Naive thymus-derived CD4-positive, alpha-beta T cell (primary cell): ENCODE measurements at regions not wholly inside any gene's neighbourhood (a gene's known extent, or its start where the extent isn't known, plus 50 kb on each side); places are given as distances from the start of the nearest gene placed in this dataset.

Source experiments
- ATAC-seq: fragments of 150-1000 bp; cut with Tn5 transposase; 2 replicates; pipeline ENCODE4 v1.10.0; 2021; ENCODE audit warnings: mild to moderate bottlenecking, moderate library complexity
- CTCF ChIA-PET: fragments of 350-600 bp; sonication (Branson Sonifier 250); formaldehyde crosslinking; loops from one replicate; lab custom pipeline; 2021; ENCODE audit warnings: antibody characterized with exemption; lab: Charles Lee
- POLR2A ChIA-PET: fragments of 350-600 bp; sonication (Branson Sonifier 250); formaldehyde crosslinking; loops from one replicate; lab custom pipeline; 2021; ENCODE audit warnings: antibody characterized with exemption, inconsistent platforms; lab: Charles Lee
- DNase-seq, 9 donors: peaks; one replicate each; pipeline versions ENCODE4 v3.0.0 to v3.0.0-alpha.2; 2020 to 2022; ENCODE audit warnings: mixed read lengths in 1 of 9
- H3K27ac ChIP-seq: one replicate; pipeline ENCODE4 v1.7.0; 2013; ENCODE audit warnings: mild to moderate bottlenecking, low read depth, low read length, moderate library complexity
- H3K27me3 ChIP-seq, 2 donors: one replicate each; pipeline ENCODE4 v1.7.0; 2013; ENCODE audit warnings: low read length in 2 of 2, mild to moderate bottlenecking in 2 of 2, moderate library complexity in 2 of 2; ENCODE audit not compliant: control insufficient read depth in 2 of 2, insufficient read depth in 2 of 2
- H3K36me3 ChIP-seq, 3 experiments: 1 replicate in 2 of 3; 2 replicates in 1 of 3; pipeline ENCODE4 v1.7.0; 2013; ENCODE audit warnings: low read length in 3 of 3, mild to moderate bottlenecking in 3 of 3, moderate library complexity in 1 of 3; ENCODE audit not compliant: insufficient read depth in 3 of 3, control insufficient read depth in 2 of 3
- H3K4me1 ChIP-seq, 2 donors: one replicate each; pipeline ENCODE4 v1.7.0; 2013; ENCODE audit warnings: low read length in 2 of 2, mild to moderate bottlenecking in 2 of 2, moderate library complexity in 1 of 2; ENCODE audit not compliant: control insufficient read depth in 2 of 2, insufficient read depth in 2 of 2
- H3K4me3 ChIP-seq: 2 replicates; pipeline ENCODE4 v1.7.0; 2013; ENCODE audit warnings: mild to moderate bottlenecking, low read length
- H3K9me3 ChIP-seq, 3 experiments: 1 replicate in 2 of 3; 2 replicates in 1 of 3; pipeline ENCODE4 v1.7.0; 2013; ENCODE audit warnings: low read length in 3 of 3; ENCODE audit not compliant: control insufficient read depth in 2 of 3
- H3K27ac Mint-ChIP-seq, 9 donors: one replicate each; pipeline ENCODE4 v1.8.0; 2020 to 2022; ENCODE audit warnings: mixed read lengths in 9 of 9, mild to moderate bottlenecking in 8 of 9, moderate library complexity in 5 of 9, inconsistent platforms in 2 of 9
- H3K27me3 Mint-ChIP-seq, 5 donors: one replicate each; pipeline ENCODE4 v1.8.0; 2021 to 2022; ENCODE audit warnings: mixed read lengths in 5 of 5, mild to moderate bottlenecking in 1 of 5
- H3K36me3 Mint-ChIP-seq, 5 donors: one replicate each; pipeline ENCODE4 v1.8.0; 2020 to 2022; ENCODE audit warnings: mixed read lengths in 5 of 5, mild to moderate bottlenecking in 3 of 5, inconsistent platforms in 1 of 5
- H3K4me1 Mint-ChIP-seq, 7 donors: one replicate each; pipeline ENCODE4 v1.8.0; 2020 to 2022; ENCODE audit warnings: mixed read lengths in 7 of 7, mild to moderate bottlenecking in 3 of 7, inconsistent platforms in 1 of 7
- H3K4me3 Mint-ChIP-seq, 10 donors: one replicate each; pipeline ENCODE4 v1.8.0; 2020 to 2022; ENCODE audit warnings: mild to moderate bottlenecking in 10 of 10, mixed read lengths in 10 of 10, moderate library complexity in 6 of 10, inconsistent platforms in 2 of 10
- H3K9me3 Mint-ChIP-seq, 11 donors: one replicate each; pipeline ENCODE4 v1.8.0; 2020 to 2022; ENCODE audit warnings: mixed read lengths in 11 of 11, mild to moderate bottlenecking in 4 of 11, inconsistent platforms in 1 of 11, moderate library complexity in 1 of 11
- intact Hi-C, 2 donors: fragments of 100-400 bp; cut with micrococcal nuclease; formaldehyde crosslinking; loops; one replicate each; pipeline ENCODE4 v1.15.1; 2023

DNA sequence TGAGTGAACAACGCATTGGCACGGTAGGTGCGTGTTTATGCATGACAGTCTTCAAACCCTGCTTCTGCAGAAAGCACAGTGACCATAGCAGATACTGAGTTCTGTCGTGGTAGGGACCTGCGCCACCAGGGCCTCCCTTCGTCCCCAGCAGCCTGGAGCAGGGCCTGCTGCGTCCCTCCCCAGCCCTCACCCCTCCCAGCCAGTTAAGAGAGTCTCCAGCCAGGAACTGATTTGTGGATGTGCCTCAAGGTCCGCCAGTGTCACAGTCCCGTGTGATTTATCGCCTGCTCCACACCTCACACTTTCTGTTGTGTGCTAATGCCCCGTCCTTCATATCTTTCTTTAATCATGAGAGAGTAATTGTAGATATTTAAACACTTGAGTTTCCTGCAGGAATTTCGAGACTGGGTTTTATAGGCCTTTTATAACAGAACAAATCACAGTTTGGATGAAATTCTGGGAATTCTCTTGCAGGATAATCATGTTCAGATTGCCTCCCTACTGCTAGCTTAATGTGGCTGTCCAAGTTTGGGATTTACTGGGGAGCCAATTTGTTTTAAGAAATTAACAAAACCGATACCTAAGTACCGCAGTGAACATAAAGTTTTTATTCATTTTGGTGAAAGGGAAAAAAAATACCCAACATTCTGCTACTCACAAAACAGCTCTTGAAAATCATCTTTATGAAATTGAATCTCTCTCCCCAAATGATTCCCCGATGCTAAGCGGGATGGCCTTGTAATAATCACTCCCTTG is 438.6 kb downstream of the TSHZ3 start:
- H3K4me1 ChIP-seq = no peaks in the 10 kb centered on the region
- DNase-seq = no peak
- H3K9me3 Mint-ChIP-seq = peaks cover 0 to 2% (median 0%) of the 10 kb centered on the region in 11 donors
- ChIA-PET POLR2A (no interaction called here), CTCF (no interaction called here)
- H3K36me3 Mint-ChIP-seq = no peaks in the 10 kb centered on the region
- no peaks in the 10 kb centered on the region for H3K27me3 ChIP-seq
- H3K27ac ChIP-seq = no peak overlapping the region
- intact Hi-C loops = no loop called here
- no peak overlapping the region for H3K4me3 Mint-ChIP-seq
- no peak overlapping the region for H3K27ac Mint-ChIP-seq
- no peaks in the 10 kb centered on the region for H3K4me1 Mint-ChIP-seq
- no peak for ATAC-seq
- H3K36me3 ChIP-seq = no peaks in the 10 kb centered on the region
- H3K9me3 ChIP-seq = no peaks in the 10 kb centered on the region
- H3K27me3 Mint-ChIP-seq = peaks cover 0 to 6% (median 0%) of the 10 kb centered on the region in 5 donors
- no peak overlapping the region for H3K4me3 ChIP-seq

- ChIA-PET CTCF (no interaction called here), POLR2A (no interaction called here)
- intact Hi-C loops = no loop called here
- Mint-ChIP-seq H3K27me3 (peaks cover 0 to 12% (median 0%) of the 10 kb centered on the region in 5 donors), H3K4me1 (no peaks in the 10 kb centered on the region), H3K36me3 (no peaks in the 10 kb centered on the region), H3K4me3 (no peak overlapping the region), H3K27ac (no peak overlapping the region), H3K9me3 (peaks cover 0 to under 1% (median 0%) of the 10 kb centered on the region in 11 donors)
- H3K4me1 ChIP-seq = no peaks in the 10 kb centered on the region
- H3K27ac ChIP-seq = no peak overlapping the region
- ATAC-seq (no peak), DNase-seq (no peak)
- no peaks in the 10 kb centered on the region for H3K36me3 ChIP-seq
- no peaks in the 10 kb centered on the region for H3K27me3 ChIP-seq
- H3K9me3 ChIP-seq = no peaks in the 10 kb centered on the region
- no peak overlapping the region for H3K4me3 ChIP-seq
Observed at GRCh38 chr19:30909216-30909615, 440.0 kb downstream of the TSHZ3 start.

DNA sequence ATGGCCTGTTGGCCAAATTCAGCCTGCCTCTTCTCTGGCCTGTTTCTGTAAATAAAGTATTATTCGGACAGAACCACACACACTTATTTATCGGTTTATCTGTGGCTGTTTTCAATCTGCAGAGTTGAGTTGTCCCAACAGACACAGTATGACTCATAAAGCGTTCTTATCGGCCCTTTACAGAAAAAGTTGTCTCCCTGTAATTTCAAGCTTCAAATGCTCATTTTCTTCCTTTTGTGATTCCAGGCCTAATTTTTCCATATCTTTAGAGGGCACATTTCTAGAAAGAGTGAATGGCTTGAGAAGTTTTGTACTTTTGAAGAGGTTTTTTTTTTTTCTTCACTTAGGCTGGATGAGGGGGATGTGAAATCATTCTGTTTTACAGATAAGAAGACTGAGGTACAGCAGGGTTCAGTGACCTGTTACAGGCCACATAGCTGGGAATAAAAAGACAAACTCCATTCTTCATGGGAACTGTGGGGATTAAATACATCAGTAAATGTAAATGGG is 440.9 kb downstream of the TSHZ3 start:
- no peak for DNase-seq
- no peaks in the 10 kb centered on the region for H3K4me1 Mint-ChIP-seq
- intact Hi-C loops = no loop called here
- Histone ChIP-seq H3K4me3 (no peak overlapping the region), H3K4me1 (no peaks in the 10 kb centered on the region), H3K36me3 (no peaks in the 10 kb centered on the region), H3K27me3 (no peaks in the 10 kb centered on the region), H3K27ac (no peak overlapping the region), H3K9me3 (no peaks in the 10 kb centered on the region)
- no peak for ATAC-seq
- no peak overlapping the region for H3K4me3 Mint-ChIP-seq
- no peak overlapping the region for H3K27ac Mint-ChIP-seq
- no peaks in the 10 kb centered on the region for H3K36me3 Mint-ChIP-seq
- peaks cover 0 to 12% (median 3%) of the 10 kb centered on the region in 5 donors for H3K27me3 Mint-ChIP-seq
- ChIA-PET CTCF (no interaction called here), POLR2A (no interaction called here)
- peaks cover 0 to 1% (median 0%) of the 10 kb centered on the region in 11 donors for H3K9me3 Mint-ChIP-seq

DNA sequence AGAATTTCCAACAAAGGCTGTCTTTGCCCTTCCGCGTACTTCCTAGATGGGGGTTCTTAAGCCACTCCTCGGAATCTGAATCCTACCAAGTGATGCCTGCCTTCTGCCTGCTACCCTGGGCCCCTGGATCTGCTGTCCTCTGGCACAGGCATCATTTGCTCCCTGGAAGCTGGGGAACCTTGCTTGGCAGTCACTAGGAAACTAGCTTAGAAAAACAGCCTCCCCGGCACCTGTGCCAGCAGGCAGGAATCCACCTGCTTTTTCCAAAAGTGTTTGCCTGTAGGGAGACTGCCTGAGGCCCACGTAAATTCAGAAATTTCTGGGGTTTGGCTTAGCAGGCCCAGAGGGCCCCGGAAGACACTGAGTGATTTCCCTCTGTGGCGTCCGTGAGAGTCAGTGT is 442.4 kb downstream of the TSHZ3 start:
- no peak overlapping the region for H3K27ac ChIP-seq
- H3K27ac Mint-ChIP-seq = no peak overlapping the region
- H3K4me1 Mint-ChIP-seq = peaks cover 0 to 4% (median 0%) of the 10 kb centered on the region in 7 donors
- H3K4me3 Mint-ChIP-seq = no peak overlapping the region
- ChIA-PET CTCF (no interaction called here), POLR2A (no interaction called here)
- H3K4me3 ChIP-seq = no peak overlapping the region
- H3K9me3 ChIP-seq = no peaks in the 10 kb centered on the region
- intact Hi-C loops = no loop called here
- H3K27me3 ChIP-seq = no peaks in the 10 kb centered on the region
- ATAC-seq = no peak
- no peaks in the 10 kb centered on the region for H3K36me3 Mint-ChIP-seq
- no peaks in the 10 kb centered on the region for H3K4me1 ChIP-seq
- no peak for DNase-seq
- no peaks in the 10 kb centered on the region for H3K36me3 ChIP-seq
- peaks cover 0 to 1% (median 0%) of the 10 kb centered on the region in 11 donors for H3K9me3 Mint-ChIP-seq
- H3K27me3 Mint-ChIP-seq = peaks cover 0 to 6% (median 3%) of the 10 kb centered on the region in 5 donors

GRCh38 chr19:30900051-30900450 is 449.2 kb downstream of the TSHZ3 start:
- ChIA-PET CTCF (no interaction called here), POLR2A (no interaction called here)
- Histone ChIP-seq H3K4me3 (no peak overlapping the region), H3K27me3 (no peaks in the 10 kb centered on the region), H3K36me3 (no peaks in the 10 kb centered on the region), H3K9me3 (no peaks in the 10 kb centered on the region), H3K27ac (no peak overlapping the region), H3K4me1 (no peaks in the 10 kb centered on the region)
- no peak for DNase-seq
- no peaks in the 10 kb centered on the region for H3K36me3 Mint-ChIP-seq
- H3K9me3 Mint-ChIP-seq = peaks cover 0 to 1% (median 0%) of the 10 kb centered on the region in 11 donors
- peaks cover 0 to 11% (median 6%) of the 10 kb centered on the region in 5 donors for H3K27me3 Mint-ChIP-seq
- H3K27ac Mint-ChIP-seq = no peak overlapping the region
- no peak overlapping the region for H3K4me3 Mint-ChIP-seq
- no peak for ATAC-seq
- intact Hi-C loops = no loop called here
- peaks cover 0 to 5% (median 0%) of the 10 kb centered on the region in 7 donors for H3K4me1 Mint-ChIP-seq

DNA sequence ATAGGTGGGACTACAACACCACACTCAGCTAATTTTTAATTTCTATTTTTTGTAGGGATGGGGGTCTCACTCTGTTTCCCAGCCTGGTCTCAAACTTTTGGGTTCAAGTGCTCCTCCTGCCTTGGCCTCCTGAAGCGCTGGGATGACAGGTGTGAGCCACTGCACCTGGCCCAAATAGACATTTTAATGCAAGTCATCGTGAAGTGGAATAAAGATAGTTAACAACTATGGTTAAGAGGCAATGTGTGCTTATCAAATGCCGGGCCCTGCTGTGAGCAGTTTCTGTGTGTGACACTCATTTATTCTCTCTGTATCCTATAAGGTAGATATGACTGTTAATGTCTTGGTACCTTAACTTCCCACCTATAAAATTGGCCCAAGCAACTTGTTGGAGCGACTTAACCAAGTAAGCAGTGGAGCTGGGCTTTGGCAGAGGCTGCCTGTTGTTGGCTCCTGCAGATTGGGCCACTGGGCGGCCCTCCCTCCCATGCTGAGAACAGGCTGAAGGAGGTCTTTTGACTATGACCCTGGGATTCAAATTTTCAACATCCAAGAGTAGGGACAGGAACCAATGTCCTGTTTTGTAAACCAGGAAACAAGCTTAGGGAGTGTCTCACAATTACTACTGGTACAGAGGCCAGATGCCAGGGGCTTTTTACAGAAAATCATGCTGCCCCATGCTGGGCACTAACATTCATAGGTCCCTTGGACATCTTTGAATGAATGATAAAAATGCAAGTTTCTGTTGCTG is 450.7 kb downstream of the TSHZ3 start:
- H3K4me3 Mint-ChIP-seq = no peak overlapping the region
- H3K9me3 ChIP-seq = no peaks in the 10 kb centered on the region
- no peaks in the 10 kb centered on the region for H3K36me3 ChIP-seq
- no peak for DNase-seq
- intact Hi-C loops = no loop called here
- no peaks in the 10 kb centered on the region for H3K4me1 ChIP-seq
- H3K36me3 Mint-ChIP-seq = no peaks in the 10 kb centered on the region
- H3K27ac Mint-ChIP-seq = no peak overlapping the region
- CTCF ChIA-PET = no interaction called here
- H3K9me3 Mint-ChIP-seq = no peaks in the 10 kb centered on the region
- POLR2A ChIA-PET = no interaction called here
- no peak overlapping the region for H3K4me3 ChIP-seq
- no peak for ATAC-seq
- no peak overlapping the region for H3K27ac ChIP-seq
- peaks cover 0 to 10% (median 5%) of the 10 kb centered on the region in 5 donors for H3K27me3 Mint-ChIP-seq
- H3K27me3 ChIP-seq = no peaks in the 10 kb centered on the region
- H3K4me1 Mint-ChIP-seq = peaks cover 0 to 5% (median 0%) of the 10 kb centered on the region in 7 donors
